ENCODE measurements at regions not wholly inside any gene's neighbourhood (a gene's known extent, or its start where the extent isn't known, plus 50 kb on each side); places are given as distances from the start of the nearest gene placed in this dataset.

DNA sequence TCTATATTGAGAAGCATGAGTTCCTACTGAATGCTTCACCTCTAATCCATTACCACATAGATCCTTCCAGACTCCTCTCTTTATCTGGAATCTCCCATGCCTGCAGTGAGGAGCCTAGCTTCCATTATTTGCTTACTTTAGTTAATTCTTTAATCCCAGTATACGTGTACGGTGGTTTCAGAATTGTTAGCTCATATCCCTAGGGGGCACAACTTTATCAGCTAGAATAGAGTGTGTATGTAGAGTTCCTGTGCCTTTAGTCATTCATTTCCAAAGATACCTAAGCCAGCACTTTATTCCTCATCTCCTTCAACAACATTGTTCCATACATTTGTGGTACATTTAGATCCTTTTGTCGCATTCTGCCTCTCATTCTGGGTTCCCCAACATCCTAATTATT, 226.0 kb downstream of the TJP1 start:
- no peak for TF ChIP-seq EZH2 (IDR thresholded peaks at IDR 0.05; ENCODE audit: low read length, missing control alignments)
- TF ChIP-seq, protein P1, sequence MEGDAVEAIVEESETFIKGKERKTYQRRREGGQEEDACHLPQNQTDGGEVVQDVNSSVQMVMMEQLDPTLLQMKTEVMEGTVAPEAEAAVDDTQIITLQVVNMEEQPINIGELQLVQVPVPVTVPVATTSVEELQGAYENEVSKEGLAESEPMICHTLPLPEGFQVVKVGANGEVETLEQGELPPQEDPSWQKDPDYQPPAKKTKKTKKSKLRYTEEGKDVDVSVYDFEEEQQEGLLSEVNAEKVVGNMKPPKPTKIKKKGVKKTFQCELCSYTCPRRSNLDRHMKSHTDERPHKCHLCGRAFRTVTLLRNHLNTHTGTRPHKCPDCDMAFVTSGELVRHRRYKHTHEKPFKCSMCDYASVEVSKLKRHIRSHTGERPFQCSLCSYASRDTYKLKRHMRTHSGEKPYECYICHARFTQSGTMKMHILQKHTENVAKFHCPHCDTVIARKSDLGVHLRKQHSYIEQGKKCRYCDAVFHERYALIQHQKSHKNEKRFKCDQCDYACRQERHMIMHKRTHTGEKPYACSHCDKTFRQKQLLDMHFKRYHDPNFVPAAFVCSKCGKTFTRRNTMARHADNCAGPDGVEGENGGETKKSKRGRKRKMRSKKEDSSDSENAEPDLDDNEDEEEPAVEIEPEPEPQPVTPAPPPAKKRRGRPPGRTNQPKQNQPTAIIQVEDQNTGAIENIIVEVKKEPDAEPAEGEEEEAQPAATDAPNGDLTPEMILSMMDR (conservative IDR thresholded peaks at IDR 0.05 in 1 of 2, IDR thresholded peaks at IDR 0.05 in 1 of 2; ENCODE audit: low read depth in 1 of 2, low read length in 2 of 2), result no peak
- no peak overlapping the region for H2AFZ ChIP-seq (ENCODE audit: low read length)
- H3K9me3 ChIP-seq (ENCODE audit: control insufficient read depth, insufficient read depth, low read depth, low read length), result no peaks in the 10 kb centered on the region
- H3K4me1 ChIP-seq (ENCODE audit: control insufficient read depth, extremely low read depth, insufficient read depth, low read length), result no peaks in the 10 kb centered on the region
- no peak overlapping the region for H3K4me2 ChIP-seq (ENCODE audit: extremely low read depth, insufficient read depth, low read length)
- H3K27ac ChIP-seq (ENCODE audit: insufficient read depth, low read length), result no peak overlapping the region
- no peaks in the 10 kb centered on the region for H3K79me2 ChIP-seq (ENCODE audit: control insufficient read depth, insufficient read depth, low read length)
- DNase-seq (ENCODE audit: low read depth in 2 of 2), result peak in 1 of 2 donors; percentile 39
- H3K4me3 ChIP-seq (replicated peaks in 1 of 4; ENCODE audit: control extremely low read depth in 1 of 4, insufficient read depth in 1 of 4, low read depth in 3 of 4, low read length in 4 of 4), result no peak overlapping the region
- no peak overlapping the region for H3K9ac ChIP-seq (ENCODE audit: insufficient read depth, low read length)
- H3K27me3 ChIP-seq (ENCODE audit: control insufficient read depth, insufficient read depth, low read length), result no peaks in the 10 kb centered on the region
- H3K36me3 ChIP-seq (ENCODE audit: control insufficient read depth, insufficient read depth, low read length), result no peaks in the 10 kb centered on the region
- no peaks in the 10 kb centered on the region for H4K20me1 ChIP-seq (ENCODE audit: control insufficient read depth, extremely low read depth, insufficient read depth, low read length)

DNA sequence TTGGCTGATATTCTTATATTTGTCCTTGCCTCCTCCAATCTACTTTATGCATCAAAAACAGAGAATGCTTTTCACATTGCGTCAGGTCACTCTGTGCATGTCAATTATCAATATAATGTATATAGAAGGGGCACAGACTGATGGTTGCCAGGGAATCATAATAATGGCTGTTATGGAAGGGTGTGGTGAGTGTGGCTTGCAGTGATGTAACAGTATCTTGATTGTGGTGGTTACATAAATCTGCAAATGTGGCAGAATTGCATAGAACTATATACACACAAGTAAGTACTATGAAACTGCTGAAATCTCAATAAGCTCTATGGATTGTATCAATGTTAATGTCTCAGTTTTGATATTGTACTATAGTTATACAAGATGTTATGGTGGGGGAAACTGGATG, 228.6 kb downstream of the TJP1 start:
- Histone ChIP-seq H3K4me3 (replicated peaks in 1 of 4; ENCODE audit: control extremely low read depth in 1 of 4, insufficient read depth in 1 of 4, low read depth in 3 of 4, low read length in 4 of 4) (no peak overlapping the region), H3K4me2 (ENCODE audit: extremely low read depth, insufficient read depth, low read length) (no peak overlapping the region), H3K27ac (ENCODE audit: insufficient read depth, low read length) (no peak overlapping the region), H4K20me1 (ENCODE audit: control insufficient read depth, extremely low read depth, insufficient read depth, low read length) (no peaks in the 10 kb centered on the region), H2AFZ (ENCODE audit: low read length) (no peak overlapping the region), H3K9ac (ENCODE audit: insufficient read depth, low read length) (no peak overlapping the region), H3K27me3 (ENCODE audit: control insufficient read depth, insufficient read depth, low read length) (no peaks in the 10 kb centered on the region), H3K36me3 (ENCODE audit: control insufficient read depth, insufficient read depth, low read length) (no peaks in the 10 kb centered on the region), H3K79me2 (ENCODE audit: control insufficient read depth, insufficient read depth, low read length) (no peaks in the 10 kb centered on the region), H3K9me3 (ENCODE audit: control insufficient read depth, insufficient read depth, low read depth, low read length) (no peaks in the 10 kb centered on the region), H3K4me1 (ENCODE audit: control insufficient read depth, extremely low read depth, insufficient read depth, low read length) (no peaks in the 10 kb centered on the region)
- no peak for DNase-seq (ENCODE audit: low read depth in 2 of 2)
- no peak for TF ChIP-seq EZH2 (IDR thresholded peaks at IDR 0.05; ENCODE audit: low read length, missing control alignments)
- TF ChIP-seq, protein P1 (conservative IDR thresholded peaks at IDR 0.05 in 1 of 2, IDR thresholded peaks at IDR 0.05 in 1 of 2; ENCODE audit: low read depth in 1 of 2, low read length in 2 of 2), result no peak

DNA sequence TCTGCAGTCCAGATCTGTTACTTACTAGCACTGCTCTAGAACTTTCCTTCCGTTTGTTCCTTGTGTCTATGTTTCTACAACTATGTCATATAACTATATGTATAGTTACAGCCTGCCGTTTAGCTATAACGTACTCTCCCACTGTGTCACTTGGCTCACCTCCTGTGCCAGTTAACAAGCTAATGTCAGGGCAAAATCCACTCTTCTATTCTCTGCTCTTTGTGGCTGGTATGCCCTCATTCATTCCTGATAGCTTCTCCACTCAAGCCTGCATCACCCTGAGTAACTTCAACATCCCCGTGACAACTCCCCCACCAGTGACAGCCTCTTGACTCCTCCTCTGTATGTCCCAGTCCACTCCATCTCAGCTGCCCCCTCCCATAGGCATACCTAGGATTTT, 229.2 kb downstream of the TJP1 start:
- H4K20me1 ChIP-seq (ENCODE audit: control insufficient read depth, extremely low read depth, insufficient read depth, low read length), result no peaks in the 10 kb centered on the region
- H3K27ac ChIP-seq (ENCODE audit: insufficient read depth, low read length), result no peak overlapping the region
- H3K9me3 ChIP-seq (ENCODE audit: control insufficient read depth, insufficient read depth, low read depth, low read length), result no peaks in the 10 kb centered on the region
- no peaks in the 10 kb centered on the region for H3K27me3 ChIP-seq (ENCODE audit: control insufficient read depth, insufficient read depth, low read length)
- H3K9ac ChIP-seq (ENCODE audit: insufficient read depth, low read length), result no peak overlapping the region
- no peak for DNase-seq (ENCODE audit: low read depth in 2 of 2)
- H3K36me3 ChIP-seq (ENCODE audit: control insufficient read depth, insufficient read depth, low read length), result no peaks in the 10 kb centered on the region
- TF ChIP-seq, protein P1 (conservative IDR thresholded peaks at IDR 0.05 in 1 of 2, IDR thresholded peaks at IDR 0.05 in 1 of 2; ENCODE audit: low read depth in 1 of 2, low read length in 2 of 2), result no peak
- no peak for TF ChIP-seq EZH2 (IDR thresholded peaks at IDR 0.05; ENCODE audit: low read length, missing control alignments)
- H3K4me3 ChIP-seq (replicated peaks in 1 of 4; ENCODE audit: control extremely low read depth in 1 of 4, insufficient read depth in 1 of 4, low read depth in 3 of 4, low read length in 4 of 4), result no peak overlapping the region
- no peaks in the 10 kb centered on the region for H3K79me2 ChIP-seq (ENCODE audit: control insufficient read depth, insufficient read depth, low read length)
- no peak overlapping the region for H2AFZ ChIP-seq (ENCODE audit: low read length)
- H3K4me2 ChIP-seq (ENCODE audit: extremely low read depth, insufficient read depth, low read length), result no peak overlapping the region
- no peaks in the 10 kb centered on the region for H3K4me1 ChIP-seq (ENCODE audit: control insufficient read depth, extremely low read depth, insufficient read depth, low read length)

Data from fibroblast of lung (primary cell).